B cell (primary cell): ENCODE measurements at regions not wholly inside any gene's neighbourhood (a gene's known extent, or its start where the extent isn't known, plus 50 kb on each side); places are given as distances from the start of the nearest gene placed in this dataset.

Experiments used
- ATAC-seq: fragments of 200-7000 bp; cut with Tn5 transposase; one replicate; pipeline ENCODE4 v1.10.0; 2021; ENCODE audit warnings: low read depth, mild to moderate bottlenecking, moderate number of reproducible peaks, moderate library complexity
- CTCF ChIA-PET: fragments of 350-600 bp; sonication (Branson Sonifier 250); formaldehyde crosslinking; loops from one replicate; lab custom pipeline; 2021; ENCODE audit warnings: antibody characterized with exemption, inconsistent platforms; lab: Charles Lee
- POLR2A ChIA-PET: fragments of 350-600 bp; sonication (Branson Sonifier 250); formaldehyde crosslinking; loops from one replicate; lab custom pipeline; 2021; ENCODE audit warnings: antibody characterized with exemption; lab: Charles Lee
- DNase-seq: peaks from one replicate; pipeline ENCODE4 v3.0.0; 2013
- H2AFZ ChIP-seq: 2 replicates; pipeline ENCODE4 v1.6.1; 2012; ENCODE audit warnings: mild to moderate bottlenecking, low read depth, low read length; ENCODE audit not compliant: insufficient read depth, poor library complexity, severe bottlenecking
- H3K27ac ChIP-seq, 2 donors: 1 replicate in 1 of 2; 2 replicates in 1 of 2; pipeline ENCODE4 v1.5.1; 2012 to 2013; ENCODE audit warnings: low read length in 2 of 2, mild to moderate bottlenecking in 2 of 2, moderate library complexity in 1 of 2
- H3K27me3 ChIP-seq, 4 experiments: fragments of 200-600 bp in 1 of 4; sonication (generic) in 1 of 4; replicated peaks in 1 of 4; 1 replicate in 2 of 4; 2 replicates in 2 of 4; pipeline versions ENCODE4 v1.6.1 to v1.7.0; 2013 to 2016; ENCODE audit warnings: low read length in 3 of 4, mild to moderate bottlenecking in 2 of 4, mixed read lengths in 1 of 4, moderate library complexity in 1 of 4; ENCODE audit not compliant: insufficient read depth in 4 of 4, control insufficient read depth in 3 of 4; ENCODE audit errors: control extremely low read depth in 1 of 4
- H3K36me3 ChIP-seq, 2 experiments: replicated peaks in 1 of 2; 1 replicate in 1 of 2; 2 replicates in 1 of 2; pipeline versions ENCODE4 v1.6.1 to v1.7.1; 2013; ENCODE audit warnings: low read length in 1 of 2; ENCODE audit not compliant: insufficient read depth in 2 of 2, control insufficient read depth in 1 of 2; ENCODE audit errors: control extremely low read depth in 1 of 2, extremely low read depth in 1 of 2
- H3K4me1 ChIP-seq, 2 donors: fragments of 200-600 bp in 1 of 2; sonication (generic) in 1 of 2; 1 replicate in 1 of 2; 2 replicates in 1 of 2; pipeline versions ENCODE4 v1.5.1 to v1.6.1; 2013 to 2017; ENCODE audit warnings: low read length in 2 of 2; ENCODE audit not compliant: control insufficient read depth in 2 of 2, insufficient read depth in 2 of 2
- H3K4me2 ChIP-seq: replicated peaks from 2 replicates; pipeline ENCODE3; 2012; ENCODE audit warnings: mild to moderate bottlenecking, low read depth, low read length; ENCODE audit not compliant: poor library complexity, severe bottlenecking
- H3K4me3 ChIP-seq, 5 experiments: fragments of 200-600 bp in 1 of 5; sonication (generic) in 1 of 5; 1 replicate in 3 of 5; 2 replicates in 2 of 5; pipeline versions ENCODE4 v1.5.1 to v1.7.0; 2011 to 2016; ENCODE audit warnings: low read length in 4 of 5, mild to moderate bottlenecking in 4 of 5, low read depth in 2 of 5, control low read depth in 1 of 5, moderate library complexity in 1 of 5; ENCODE audit not compliant: insufficient read depth in 1 of 5; ENCODE audit errors: control extremely low read depth in 1 of 5, extremely low read depth in 1 of 5
- H3K79me2 ChIP-seq: fragments of 200-600 bp; sonication (generic); one replicate; pipeline ENCODE4 v1.6.0; 2016; ENCODE audit warnings: low read length; ENCODE audit not compliant: control insufficient read depth, insufficient read depth
- H3K9ac ChIP-seq: fragments of 200-600 bp; sonication (generic); 2 replicates; pipeline ENCODE4 v1.6.1; 2017; ENCODE audit warnings: mild to moderate bottlenecking, low read length, moderate library complexity
- H3K9me3 ChIP-seq, 3 donors: one replicate each; pipeline versions ENCODE4 v1.6.1 to v1.7.1; 2013; ENCODE audit warnings: low read length in 2 of 3; ENCODE audit not compliant: control insufficient read depth in 2 of 3, insufficient read depth in 1 of 3; ENCODE audit errors: control extremely low read depth in 1 of 3
- H4K20me1 ChIP-seq: 2 replicates; pipeline ENCODE4 v1.6.0; 2012; ENCODE audit warnings: mild to moderate bottlenecking, low read length; ENCODE audit not compliant: insufficient read depth, control insufficient read depth, poor library complexity, severe bottlenecking
- H3K27ac Mint-ChIP-seq: one replicate; pipeline ENCODE4 v1.8.0; 2021; ENCODE audit warnings: mixed read lengths
- H3K27me3 Mint-ChIP-seq: one replicate; pipeline ENCODE4 v1.8.0; 2021; ENCODE audit warnings: mixed read lengths
- H3K4me1 Mint-ChIP-seq: one replicate; pipeline ENCODE4 v1.8.0; 2021; ENCODE audit warnings: mixed read lengths
- H3K4me3 Mint-ChIP-seq: one replicate; pipeline ENCODE4 v1.8.0; 2021; ENCODE audit warnings: mixed read lengths
- H3K9me3 Mint-ChIP-seq: one replicate; pipeline ENCODE4 v1.8.0; 2022; ENCODE audit warnings: mixed read lengths; ENCODE audit not compliant: insufficient read depth
- CTCF ChIP-seq: fragments of 200-600 bp; IDR thresholded peaks from one replicate; pipeline ENCODE4 v1.8.0; 2022; ENCODE audit warnings: antibody characterized with exemption, mild to moderate bottlenecking
- EZH2 ChIP-seq: IDR thresholded peaks from 2 replicates; pipeline ENCODE4 v1.6.1; 2012; ENCODE audit warnings: borderline replicate concordance, low read depth, mild to moderate bottlenecking, moderate library complexity, low read length; ENCODE audit not compliant: insufficient read depth, poor library complexity, severe bottlenecking
- WGBS: methylation state at CpG from one replicate; pipeline ENCODE4 v1.1.5; 2013; ENCODE audit warnings: missing lambda C conversion rate; ENCODE audit not compliant: insufficient coverage; 5-methylcytosine and 5-hydroxymethylcytosine counted together
- intact Hi-C: fragments of 100-400 bp; cut with micrococcal nuclease; formaldehyde crosslinking; loops from one replicate; pipeline ENCODE4 v1.10.0; 2022

DNA sequence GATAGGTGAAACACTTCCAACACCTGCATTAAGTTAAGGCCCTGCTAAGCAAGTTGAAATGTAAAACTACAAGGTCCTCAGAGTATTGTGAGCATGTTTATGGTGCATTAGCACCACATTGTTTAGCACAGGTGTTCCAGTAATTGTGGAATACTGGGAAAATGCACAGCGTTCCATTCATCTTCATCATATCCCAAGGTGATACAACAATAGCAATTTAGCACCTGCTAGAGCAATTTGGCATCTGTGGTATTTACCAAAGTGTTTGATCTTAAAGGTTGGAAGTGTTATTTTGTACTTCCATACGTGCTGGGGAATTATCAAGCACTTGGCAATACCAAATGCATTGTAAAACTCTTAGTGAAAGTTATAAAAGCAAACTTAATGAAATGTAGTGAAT lies 266.8 kb downstream of the CYLC2 start:
- TF ChIP-seq CTCF (no peak), EZH2 (no peak)
- intact Hi-C loops = no loop called here
- ChIA-PET POLR2A (no interaction called here), CTCF (no interaction called here)
- Histone ChIP-seq H3K4me1 (no peaks in the 10 kb centered on the region), H3K9me3 (peaks cover 0 to 3% (median 0%) of the 10 kb centered on the region in 3 donors), H3K9ac (no peak overlapping the region), H3K27ac (no peak overlapping the region), H4K20me1 (no peaks in the 10 kb centered on the region), H3K4me2 (no peak overlapping the region), H3K79me2 (no peaks in the 10 kb centered on the region), H3K27me3 (no peaks in the 10 kb centered on the region), H3K36me3 (no peaks in the 10 kb centered on the region), H3K4me3 (no peak overlapping the region), H2AFZ (no peak overlapping the region)
- DNase-seq (no peak), ATAC-seq (no peak)
- Mint-ChIP-seq H3K9me3 (peaks cover 5% of the 10 kb centered on the region), H3K4me1 (no peaks in the 10 kb centered on the region), H3K27me3 (no peaks in the 10 kb centered on the region), H3K4me3 (no peak overlapping the region), H3K27ac (no peak overlapping the region)
- 20% methylated on average over 1 of the region's 2 CpGs for WGBS

DNA sequence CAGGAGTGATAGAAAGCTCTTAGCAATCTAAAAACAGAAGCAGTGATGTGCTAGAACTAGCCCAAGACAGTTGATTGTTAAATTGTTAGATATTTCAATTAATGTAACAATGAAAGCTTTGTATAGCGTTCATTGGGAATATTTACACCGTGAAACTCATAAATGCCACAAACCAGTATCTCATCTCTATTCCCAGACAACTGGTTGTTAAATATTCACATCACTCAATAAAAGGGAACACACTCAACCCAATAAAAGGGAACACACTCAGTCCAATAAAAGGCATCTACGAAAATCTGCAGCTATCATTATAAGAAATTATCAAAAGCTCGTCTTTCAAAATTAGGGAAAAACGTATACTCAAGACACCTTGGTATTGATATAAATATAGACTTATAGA lies 270.9 kb downstream of the CYLC2 start:
- WGBS = 90% methylated on average over 2 of the region's 5 CpGs
- POLR2A ChIA-PET = no interaction called here
- ATAC-seq = no peak
- Histone ChIP-seq H3K27ac (no peak overlapping the region), H3K9ac (no peak overlapping the region), H2AFZ (no peak overlapping the region), H3K9me3 (peaks cover 0 to 3% (median 0%) of the 10 kb centered on the region in 3 donors), H3K4me3 (no peak overlapping the region), H3K27me3 (no peaks in the 10 kb centered on the region), H4K20me1 (no peaks in the 10 kb centered on the region), H3K79me2 (no peaks in the 10 kb centered on the region), H3K4me1 (no peaks in the 10 kb centered on the region), H3K36me3 (no peaks in the 10 kb centered on the region), H3K4me2 (no peak overlapping the region)
- Mint-ChIP-seq H3K27me3 (no peaks in the 10 kb centered on the region), H3K27ac (no peak overlapping the region), H3K4me1 (no peaks in the 10 kb centered on the region), H3K4me3 (no peak overlapping the region), H3K9me3 (peaks cover 1% of the 10 kb centered on the region)
- no peak for DNase-seq
- TF ChIP-seq CTCF (no peak), EZH2 (no peak)
- CTCF ChIA-PET = no interaction called here
- intact Hi-C loops = no loop called here
